Lower leg skin (tissue), 3 donors: ENCODE measurements at regions not wholly inside any gene's neighbourhood (a gene's known extent, or its start where the extent isn't known, plus 50 kb on each side); places are given as distances from the start of the nearest gene placed in this dataset.

Experiments used
- POLR2A ChIP-seq, 2 donors: fragments of 450-650 bp; IDR thresholded peaks; one replicate each; pipeline ENCODE4 v1.6.1; 2016 to 2017; ENCODE audit warnings: antibody characterized with exemption in 2 of 2, mild to moderate bottlenecking in 1 of 2, moderate library complexity in 1 of 2
- TF ChIP-seq, protein P1 (sequence below), 3 donors: fragments of 450-650 bp; IDR thresholded peaks; one replicate each; pipeline ENCODE4 v1.5.1; 2016; ENCODE audit warnings: antibody characterized with exemption in 3 of 3, mild to moderate bottlenecking in 3 of 3, moderate library complexity in 2 of 3

- TF ChIP-seq, protein P1, sequence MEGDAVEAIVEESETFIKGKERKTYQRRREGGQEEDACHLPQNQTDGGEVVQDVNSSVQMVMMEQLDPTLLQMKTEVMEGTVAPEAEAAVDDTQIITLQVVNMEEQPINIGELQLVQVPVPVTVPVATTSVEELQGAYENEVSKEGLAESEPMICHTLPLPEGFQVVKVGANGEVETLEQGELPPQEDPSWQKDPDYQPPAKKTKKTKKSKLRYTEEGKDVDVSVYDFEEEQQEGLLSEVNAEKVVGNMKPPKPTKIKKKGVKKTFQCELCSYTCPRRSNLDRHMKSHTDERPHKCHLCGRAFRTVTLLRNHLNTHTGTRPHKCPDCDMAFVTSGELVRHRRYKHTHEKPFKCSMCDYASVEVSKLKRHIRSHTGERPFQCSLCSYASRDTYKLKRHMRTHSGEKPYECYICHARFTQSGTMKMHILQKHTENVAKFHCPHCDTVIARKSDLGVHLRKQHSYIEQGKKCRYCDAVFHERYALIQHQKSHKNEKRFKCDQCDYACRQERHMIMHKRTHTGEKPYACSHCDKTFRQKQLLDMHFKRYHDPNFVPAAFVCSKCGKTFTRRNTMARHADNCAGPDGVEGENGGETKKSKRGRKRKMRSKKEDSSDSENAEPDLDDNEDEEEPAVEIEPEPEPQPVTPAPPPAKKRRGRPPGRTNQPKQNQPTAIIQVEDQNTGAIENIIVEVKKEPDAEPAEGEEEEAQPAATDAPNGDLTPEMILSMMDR (IDR thresholded peaks at IDR 0.05), result no peak
- no peak for TF ChIP-seq POLR2A (IDR thresholded peaks at IDR 0.05)
Observed at GRCh38 chr2:100742277-100743254, 77.4 kb upstream of the NPAS2 start.
